T47D (cell line): ENCODE measurements at regions not wholly inside any gene's neighbourhood (a gene's known extent, or its start where the extent isn't known, plus 50 kb on each side); places are given as distances from the start of the nearest gene placed in this dataset.
"Not testable (repeated sequence)": the region's sequence is repeated elsewhere in the genome, so short reads cannot be mapped to it uniquely, and the experiment has no call there.

Experiments
- DNase-seq, 2 experiments: peaks; one replicate each; pipeline versions ENCODE4 v3.0.0 to v3.0.0-alpha.2; 2011 to 2012; ENCODE audit warnings: low read depth in 1 of 2, low spot score in 1 of 2
- JUND ChIP-seq: IDR thresholded peaks from 2 replicates; pipeline ENCODE4 v1.6.1; 2012; ENCODE audit warnings: low read depth
- in situ Hi-C: cut with HindIII; loops from 2 replicates; pipeline ENCODE4 v1.10.0; 2016; ENCODE audit warnings: low sequenced_read_pairs, low pct_unique_long_range_greater_than_20kb

- no peak for DNase-seq
- in situ Hi-C loops = no loop called here
- TF ChIP-seq JUND = no peak
Measured at GRCh38 chr6:101088594-101088993, 207.5 kb upstream of the ASCC3 start.

- no peak for TF ChIP-seq JUND
- in situ Hi-C loops = no loop called here
- DNase-seq = no peak
Measured at GRCh38 chr6:101089640-101090039, 208.5 kb upstream of the ASCC3 start.

GRCh38 chr6:101090281-101090680 is 209.2 kb upstream of the ASCC3 start:
- no peak for DNase-seq
- no peak for TF ChIP-seq JUND
- in situ Hi-C loops = no loop called here

DNA sequence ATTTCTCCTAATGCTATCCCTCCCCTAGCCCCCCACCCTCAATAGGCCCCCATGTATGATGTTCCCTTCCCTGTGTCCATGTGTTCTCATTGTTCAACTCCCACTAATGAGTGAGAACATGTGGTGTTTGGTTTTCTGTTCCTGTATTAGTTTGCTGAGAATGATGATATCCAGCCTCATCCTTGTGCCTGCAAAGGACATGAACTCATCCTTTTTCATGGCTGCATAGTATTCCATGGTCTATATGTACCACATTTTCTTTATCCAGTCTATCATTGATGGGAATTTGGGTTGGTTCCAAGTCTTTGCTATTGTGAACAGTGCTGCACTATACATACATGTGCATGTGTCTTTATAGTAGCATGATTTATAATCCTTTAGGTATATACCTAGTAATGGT is 217.5 kb upstream of the ASCC3 start:
- in situ Hi-C loops, DNase-seq: not testable (repeated sequence)

DNA sequence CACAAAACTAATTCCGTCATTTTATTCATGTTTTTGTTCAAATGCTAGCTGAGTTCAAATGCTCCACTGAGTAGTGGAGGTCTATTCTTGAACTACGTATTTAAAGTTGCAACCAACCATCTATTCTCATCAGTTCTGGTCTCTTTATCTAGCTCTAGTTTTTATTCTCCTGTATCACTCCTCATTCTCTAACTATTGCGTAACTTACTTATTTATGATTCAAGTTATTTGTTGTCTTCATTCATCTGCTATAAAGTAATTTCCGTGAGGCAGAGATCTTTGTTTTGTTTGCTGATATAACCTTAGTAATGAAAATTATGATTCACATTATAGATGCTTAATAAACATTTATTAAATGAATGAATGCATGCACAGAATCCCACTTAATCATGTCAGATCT is 221.6 kb upstream of the ASCC3 start:
- in situ Hi-C loops = no loop called here
- no peak for DNase-seq
- no peak for TF ChIP-seq JUND

GRCh38 chr6:101108286-101108685 is 227.2 kb upstream of the ASCC3 start:
- in situ Hi-C loops = no loop called here
- DNase-seq = no peak
- no peak for TF ChIP-seq JUND

GRCh38 chr6:101110814-101111213 is 229.7 kb upstream of the ASCC3 start:
- no peak for TF ChIP-seq JUND
- no peak for DNase-seq
- in situ Hi-C loops = no loop called here

GRCh38 chr6:101113468-101114260 is 232.5 kb upstream of the ASCC3 start:
- in situ Hi-C loops = no loop called here
- peak in 1 of 2 experiments; percentile 16 for DNase-seq
- no peak for TF ChIP-seq JUND

- DNase-seq = peak; percentile 30 to 68
- in situ Hi-C loops = no loop called here
- TF ChIP-seq JUND = no peak
Measured at GRCh38 chr6:101114703-101115102, 233.6 kb upstream of the ASCC3 start.

GRCh38 chr6:101116337-101116736 is 235.2 kb upstream of the ASCC3 start:
- in situ Hi-C loops = no loop called here
- TF ChIP-seq JUND = no peak
- no peak for DNase-seq

GRCh38 chr6:101117393-101118135 is 236.4 kb upstream of the ASCC3 start:
- no peak for TF ChIP-seq JUND
- DNase-seq = peak in 1 of 2 experiments; percentile 15
- in situ Hi-C loops = no loop called here

GRCh38 chr6:101118136-101118396 is 236.9 kb upstream of the ASCC3 start:
- TF ChIP-seq JUND = no peak
- no peak for DNase-seq
- in situ Hi-C loops = no loop called here

DNA sequence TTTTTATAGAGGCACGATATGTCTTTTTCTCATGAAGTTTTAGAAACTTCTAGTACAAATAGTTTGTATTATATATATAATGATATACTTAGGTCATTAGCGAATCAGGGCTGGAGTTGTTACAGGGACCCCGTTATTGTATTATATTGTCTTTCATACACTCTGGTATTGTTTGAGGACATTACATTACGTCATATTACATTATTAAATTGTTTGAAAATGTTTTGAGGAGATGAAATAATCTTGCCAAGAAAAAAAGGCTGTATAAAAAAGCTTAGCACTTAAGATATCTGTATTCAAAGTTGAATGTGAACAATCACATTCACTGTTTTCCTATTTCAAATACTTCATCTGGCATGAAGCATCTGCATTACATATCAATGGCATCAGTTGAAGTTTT is 239.6 kb upstream of the ASCC3 start:
- DNase-seq = no peak
- in situ Hi-C loops = no loop called here
- no peak for TF ChIP-seq JUND
